OCI-LY7 (cell line): ENCODE measurements at regions not wholly inside any gene's neighbourhood (a gene's known extent, or its start where the extent isn't known, plus 50 kb on each side); places are given as distances from the start of the nearest gene placed in this dataset.

Experiments
- EZH2phosphoT487 ChIP-seq: fragments of 200-600 bp; sonication (generic); IDR thresholded peaks from 2 replicates; pipeline ENCODE4 v1.6.1; 2018; ENCODE audit warnings: low read depth, borderline replicate concordance, mild to moderate bottlenecking, mixed run types, antibody characterized with exemption, low read length, moderate library complexity, mixed read lengths
- TF ChIP-seq, protein P1 (sequence below): fragments of 200-600 bp; sonication (generic); conservative IDR thresholded peaks from 2 replicates; pipeline ENCODE4 v1.5.1; 2014; ENCODE audit warnings: mild to moderate bottlenecking, antibody characterized with exemption, low read length, moderate library complexity, mixed read lengths

GRCh38 chr2:228334180-228334579 is 152.7 kb upstream of the SPHKAP start:
- TF ChIP-seq, protein P1, sequence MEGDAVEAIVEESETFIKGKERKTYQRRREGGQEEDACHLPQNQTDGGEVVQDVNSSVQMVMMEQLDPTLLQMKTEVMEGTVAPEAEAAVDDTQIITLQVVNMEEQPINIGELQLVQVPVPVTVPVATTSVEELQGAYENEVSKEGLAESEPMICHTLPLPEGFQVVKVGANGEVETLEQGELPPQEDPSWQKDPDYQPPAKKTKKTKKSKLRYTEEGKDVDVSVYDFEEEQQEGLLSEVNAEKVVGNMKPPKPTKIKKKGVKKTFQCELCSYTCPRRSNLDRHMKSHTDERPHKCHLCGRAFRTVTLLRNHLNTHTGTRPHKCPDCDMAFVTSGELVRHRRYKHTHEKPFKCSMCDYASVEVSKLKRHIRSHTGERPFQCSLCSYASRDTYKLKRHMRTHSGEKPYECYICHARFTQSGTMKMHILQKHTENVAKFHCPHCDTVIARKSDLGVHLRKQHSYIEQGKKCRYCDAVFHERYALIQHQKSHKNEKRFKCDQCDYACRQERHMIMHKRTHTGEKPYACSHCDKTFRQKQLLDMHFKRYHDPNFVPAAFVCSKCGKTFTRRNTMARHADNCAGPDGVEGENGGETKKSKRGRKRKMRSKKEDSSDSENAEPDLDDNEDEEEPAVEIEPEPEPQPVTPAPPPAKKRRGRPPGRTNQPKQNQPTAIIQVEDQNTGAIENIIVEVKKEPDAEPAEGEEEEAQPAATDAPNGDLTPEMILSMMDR, result no peak
- TF ChIP-seq EZH2phosphoT487, result no peak
